CD4-positive, alpha-beta memory T cell (primary cell): ENCODE measurements at regions not wholly inside any gene's neighbourhood (a gene's known extent, or its start where the extent isn't known, plus 50 kb on each side); places are given as distances from the start of the nearest gene placed in this dataset.

ENCODE experiments used
- CTCF ChIA-PET: fragments of 350-600 bp; sonication (Branson Sonifier 250); formaldehyde crosslinking; loops from one replicate; lab custom pipeline; 2021; ENCODE audit warnings: inconsistent platforms; ENCODE audit not compliant: partially characterized antibody; lab: Charles Lee
- POLR2A ChIA-PET: fragments of 350-600 bp; sonication (Branson Sonifier 250); formaldehyde crosslinking; loops from one replicate; lab custom pipeline; 2021; ENCODE audit not compliant: partially characterized antibody; lab: Charles Lee
- DNase-seq, 5 donors: peaks; one replicate each; pipeline versions ENCODE4 v3.0.0 to v3.0.0-alpha.2; 2020 to 2022; ENCODE audit warnings: mixed read lengths in 1 of 5
- H3K27ac ChIP-seq: one replicate; pipeline ENCODE4 v1.7.0; 2013; ENCODE audit warnings: low read depth, low read length
- H3K27me3 ChIP-seq: 2 replicates; pipeline ENCODE4 v1.7.0; 2013; ENCODE audit warnings: mild to moderate bottlenecking, low read length, moderate library complexity; ENCODE audit not compliant: insufficient read depth
- H3K36me3 ChIP-seq: 2 replicates; pipeline ENCODE4 v1.7.0; 2013; ENCODE audit warnings: mild to moderate bottlenecking, low read length, moderate library complexity; ENCODE audit not compliant: insufficient read depth
- H3K4me1 ChIP-seq: 2 replicates; pipeline ENCODE4 v1.7.0; 2013; ENCODE audit warnings: mild to moderate bottlenecking, low read length, moderate library complexity; ENCODE audit not compliant: insufficient read depth
- H3K4me3 ChIP-seq, 2 donors: one replicate each; pipeline ENCODE4 v1.7.0; 2013; ENCODE audit warnings: low read length in 2 of 2, mild to moderate bottlenecking in 1 of 2
- H3K9me3 ChIP-seq, 2 donors: one replicate each; pipeline ENCODE4 v1.7.0; 2013; ENCODE audit warnings: low read length in 2 of 2, control low read depth in 1 of 2; ENCODE audit not compliant: control insufficient read depth in 1 of 2
- H3K27ac Mint-ChIP-seq, 7 donors: one replicate each; pipeline ENCODE4 v1.8.0; 2020 to 2021; ENCODE audit warnings: mixed read lengths in 7 of 7, mild to moderate bottlenecking in 6 of 7, inconsistent platforms in 3 of 7, moderate library complexity in 3 of 7
- H3K27me3 Mint-ChIP-seq, 2 donors: one replicate each; pipeline ENCODE4 v1.8.0; 2020 to 2021; ENCODE audit warnings: mixed read lengths in 2 of 2
- H3K36me3 Mint-ChIP-seq, 2 donors: one replicate each; pipeline ENCODE4 v1.8.0; 2020 to 2021; ENCODE audit warnings: mixed read lengths in 2 of 2, inconsistent platforms in 1 of 2, mild to moderate bottlenecking in 1 of 2
- H3K4me1 Mint-ChIP-seq, 4 donors: one replicate each; pipeline ENCODE4 v1.8.0; 2020 to 2021; ENCODE audit warnings: mixed read lengths in 4 of 4, mild to moderate bottlenecking in 1 of 4
- H3K4me3 Mint-ChIP-seq, 8 donors: one replicate each; pipeline ENCODE4 v1.8.0; 2020 to 2021; ENCODE audit warnings: mixed read lengths in 8 of 8, mild to moderate bottlenecking in 7 of 8, moderate library complexity in 6 of 8, inconsistent platforms in 3 of 8
- H3K9me3 Mint-ChIP-seq, 8 donors: one replicate each; pipeline ENCODE4 v1.8.0; 2020 to 2021; ENCODE audit warnings: mixed read lengths in 8 of 8, mild to moderate bottlenecking in 5 of 8, inconsistent platforms in 3 of 8, moderate library complexity in 1 of 8
- intact Hi-C: fragments of 100-400 bp; cut with micrococcal nuclease; formaldehyde crosslinking; loops from one replicate; pipeline ENCODE4 v1.15.1; 2023

DNA sequence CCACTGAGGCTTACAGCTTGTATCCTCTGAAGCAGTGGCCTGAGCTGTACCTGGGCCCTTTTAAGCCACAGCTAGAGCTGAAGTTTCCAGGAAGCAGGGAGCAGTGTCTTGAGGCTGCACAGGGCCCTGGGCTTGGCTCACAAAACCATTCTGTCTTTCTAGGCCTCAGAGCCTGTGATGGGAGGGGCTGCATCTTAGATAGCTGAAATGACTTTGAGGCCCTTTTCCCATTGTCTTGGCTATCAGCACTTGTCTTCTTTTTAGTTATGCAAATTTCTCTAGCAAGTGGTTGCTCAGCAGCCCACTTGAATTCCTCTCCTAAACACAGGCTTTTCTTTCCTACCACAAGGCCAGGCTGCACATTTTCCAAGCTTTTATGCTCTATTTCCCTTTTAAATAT, 864.2 kb downstream of the REEP3 start:
- Mint-ChIP-seq H3K4me1 (no peaks in the 10 kb centered on the region), H3K27ac (no peak overlapping the region), H3K27me3 (no peaks in the 10 kb centered on the region), H3K36me3 (no peaks in the 10 kb centered on the region), H3K9me3 (peaks cover 0 to 16% (median 3%) of the 10 kb centered on the region in 8 donors), H3K4me3 (no peak overlapping the region)
- no peak overlapping the region for H3K4me3 ChIP-seq
- no peaks in the 10 kb centered on the region for H3K9me3 ChIP-seq
- H3K27me3 ChIP-seq: no peaks in the 10 kb centered on the region
- no peaks in the 10 kb centered on the region for H3K4me1 ChIP-seq
- no peak overlapping the region for H3K27ac ChIP-seq
- H3K36me3 ChIP-seq: no peaks in the 10 kb centered on the region
- intact Hi-C loops: no loop called here
- ChIA-PET CTCF (no interaction called here), POLR2A (no interaction called here)
- no peak for DNase-seq

- peaks cover 0 to 4% (median 0%) of the 10 kb centered on the region in 8 donors for H3K9me3 Mint-ChIP-seq
- no peak overlapping the region for H3K27ac Mint-ChIP-seq
- H3K4me1 ChIP-seq: no peaks in the 10 kb centered on the region
- intact Hi-C loops: no loop called here
- H3K36me3 Mint-ChIP-seq: no peaks in the 10 kb centered on the region
- no peaks in the 10 kb centered on the region for H3K27me3 Mint-ChIP-seq
- no peak for DNase-seq
- no peak overlapping the region for H3K27ac ChIP-seq
- no peaks in the 10 kb centered on the region for H3K9me3 ChIP-seq
- H3K27me3 ChIP-seq: no peaks in the 10 kb centered on the region
- H3K4me3 Mint-ChIP-seq: no peak overlapping the region
- H3K4me3 ChIP-seq: no peak overlapping the region
- no peaks in the 10 kb centered on the region for H3K4me1 Mint-ChIP-seq
- ChIA-PET POLR2A (no interaction called here), CTCF (no interaction called here)
- no peaks in the 10 kb centered on the region for H3K36me3 ChIP-seq
Observed at GRCh38 chr10:64394744-64395143, 873.5 kb downstream of the REEP3 start.

DNA sequence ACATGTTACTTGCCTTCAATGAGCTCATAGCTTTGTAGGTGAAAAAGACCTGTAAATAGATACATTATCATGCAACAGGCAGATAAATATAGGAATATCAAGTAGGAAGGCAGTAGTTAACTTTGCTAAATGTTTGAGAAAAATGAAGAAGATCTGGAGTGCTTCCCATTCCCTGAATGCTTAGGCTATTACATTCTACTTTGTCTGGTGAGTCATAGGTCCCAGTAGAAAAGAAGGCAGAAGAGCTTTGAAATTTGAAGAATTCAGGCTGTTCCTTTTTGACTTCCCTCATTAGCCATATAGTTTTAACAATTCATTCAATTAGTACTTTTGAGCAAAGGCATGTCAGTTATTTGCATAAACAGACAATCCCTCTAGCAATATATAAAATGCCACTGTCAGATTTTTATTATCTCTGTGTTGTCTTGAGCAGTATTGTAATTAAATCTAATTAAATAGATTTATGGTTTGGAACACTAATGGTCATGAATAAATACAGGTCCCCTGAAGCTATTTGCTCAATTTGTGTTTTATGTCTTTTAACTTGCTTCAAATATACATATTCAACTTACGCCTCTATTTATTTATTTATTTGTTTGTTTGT, 875.0 kb downstream of the REEP3 start:
- CTCF ChIA-PET: no interaction called here
- Mint-ChIP-seq H3K27ac (peak overlapping the region in 1 of 7 donors; percentile 1), H3K9me3 (peaks cover 0 to 7% (median 0%) of the 10 kb centered on the region in 8 donors), H3K36me3 (no peaks in the 10 kb centered on the region), H3K27me3 (no peaks in the 10 kb centered on the region), H3K4me3 (no peak overlapping the region), H3K4me1 (no peaks in the 10 kb centered on the region)
- H3K4me3 ChIP-seq: no peak overlapping the region
- no peaks in the 10 kb centered on the region for H3K36me3 ChIP-seq
- H3K4me1 ChIP-seq: no peaks in the 10 kb centered on the region
- no peak overlapping the region for H3K27ac ChIP-seq
- no peak for DNase-seq
- H3K9me3 ChIP-seq: no peaks in the 10 kb centered on the region
- POLR2A ChIA-PET: no interaction called here
- intact Hi-C loops: no loop called here
- no peaks in the 10 kb centered on the region for H3K27me3 ChIP-seq

GRCh38 chr10:64397125-64397524, 875.9 kb downstream of the REEP3 start:
- H3K4me3 Mint-ChIP-seq: no peak overlapping the region
- DNase-seq: no peak

GRCh38 chr10:64408391-64409183, 887.4 kb downstream of the REEP3 start:
- Mint-ChIP-seq H3K9me3 (peaks cover 0 to 9% (median 3%) of the 10 kb centered on the region in 8 donors), H3K27me3 (no peaks in the 10 kb centered on the region), H3K4me1 (no peaks in the 10 kb centered on the region), H3K27ac (no peak overlapping the region), H3K36me3 (no peaks in the 10 kb centered on the region), H3K4me3 (no peak overlapping the region)
- Histone ChIP-seq H3K4me3 (no peak overlapping the region), H3K9me3 (no peaks in the 10 kb centered on the region), H3K27me3 (no peaks in the 10 kb centered on the region), H3K4me1 (no peaks in the 10 kb centered on the region), H3K27ac (no peak overlapping the region), H3K36me3 (no peaks in the 10 kb centered on the region)
- intact Hi-C loops: no loop called here
- ChIA-PET POLR2A (no interaction called here), CTCF (no interaction called here)
- DNase-seq: no peak

More at GRCh38 chr10:64397125-64397524, 875.9 kb downstream of the REEP3 start:
- no peak overlapping the region for H3K4me3 ChIP-seq
- no peaks in the 10 kb centered on the region for H3K9me3 ChIP-seq
- Mint-ChIP-seq H3K27ac (no peak overlapping the region), H3K36me3 (no peaks in the 10 kb centered on the region), H3K4me1 (no peaks in the 10 kb centered on the region), H3K9me3 (peaks cover 0 to 7% (median 0%) of the 10 kb centered on the region in 8 donors), H3K27me3 (no peaks in the 10 kb centered on the region)
- POLR2A ChIA-PET: no interaction called here
- CTCF ChIA-PET: no interaction called here
- H3K27ac ChIP-seq: no peak overlapping the region
- H3K36me3 ChIP-seq: no peaks in the 10 kb centered on the region
- no peaks in the 10 kb centered on the region for H3K4me1 ChIP-seq
- no peaks in the 10 kb centered on the region for H3K27me3 ChIP-seq
- intact Hi-C loops: no loop called here

DNA sequence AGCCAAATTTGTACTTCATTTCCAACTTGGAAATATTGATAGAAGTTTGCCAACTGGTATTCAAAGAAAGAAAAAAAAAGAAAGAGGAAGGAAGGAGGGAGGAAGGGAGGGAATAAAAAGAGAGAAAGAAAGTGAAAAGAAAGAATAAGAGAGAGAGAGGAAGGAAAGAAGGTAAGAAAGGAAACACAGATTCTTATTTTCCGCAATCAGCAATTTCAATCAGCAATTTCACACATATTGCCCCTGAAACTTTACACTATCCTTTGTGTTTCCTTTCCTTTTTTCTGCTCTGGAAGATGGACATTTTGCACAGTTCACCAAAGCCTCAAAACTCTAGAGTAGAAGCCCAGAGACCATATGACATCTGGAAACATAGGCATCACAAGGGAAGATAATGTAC, 888.1 kb downstream of the REEP3 start:
- Histone ChIP-seq H3K27ac (no peak overlapping the region), H3K4me1 (no peaks in the 10 kb centered on the region), H3K9me3 (no peaks in the 10 kb centered on the region), H3K4me3 (no peak overlapping the region), H3K27me3 (no peaks in the 10 kb centered on the region), H3K36me3 (no peaks in the 10 kb centered on the region)
- Mint-ChIP-seq H3K4me1 (no peaks in the 10 kb centered on the region), H3K4me3 (no peak overlapping the region), H3K27ac (no peak overlapping the region), H3K9me3 (peaks cover 0 to 9% (median 3%) of the 10 kb centered on the region in 8 donors), H3K36me3 (no peaks in the 10 kb centered on the region), H3K27me3 (no peaks in the 10 kb centered on the region)
- ChIA-PET CTCF (no interaction called here), POLR2A (no interaction called here)
- intact Hi-C loops: no loop called here
- DNase-seq: no peak

GRCh38 chr10:64416011-64416410, 894.8 kb downstream of the REEP3 start:
- Histone ChIP-seq H3K9me3 (no peaks in the 10 kb centered on the region), H3K36me3 (no peaks in the 10 kb centered on the region), H3K27me3 (no peaks in the 10 kb centered on the region), H3K4me3 (no peak overlapping the region), H3K4me1 (no peaks in the 10 kb centered on the region), H3K27ac (no peak overlapping the region)
- Mint-ChIP-seq H3K27ac (peak overlapping the region in 1 of 7 donors; percentile 31), H3K9me3 (peaks cover 0 to 4% (median 0%) of the 10 kb centered on the region in 8 donors), H3K27me3 (no peaks in the 10 kb centered on the region), H3K4me3 (no peak overlapping the region), H3K36me3 (no peaks in the 10 kb centered on the region), H3K4me1 (no peaks in the 10 kb centered on the region)
- intact Hi-C loops: no loop called here
- POLR2A ChIA-PET: no interaction called here
- no peak for DNase-seq
- CTCF ChIA-PET: no interaction called here
